ENCODE measurements at regions not wholly inside any gene's neighbourhood (a gene's known extent, or its start where the extent isn't known, plus 50 kb on each side); places are given as distances from the start of the nearest gene placed in this dataset.

- no peak for DNase-seq
These were observed 58.1 kb upstream of the MRPS22 start for GRCh38 chr3:139285691-139286090.

DNA sequence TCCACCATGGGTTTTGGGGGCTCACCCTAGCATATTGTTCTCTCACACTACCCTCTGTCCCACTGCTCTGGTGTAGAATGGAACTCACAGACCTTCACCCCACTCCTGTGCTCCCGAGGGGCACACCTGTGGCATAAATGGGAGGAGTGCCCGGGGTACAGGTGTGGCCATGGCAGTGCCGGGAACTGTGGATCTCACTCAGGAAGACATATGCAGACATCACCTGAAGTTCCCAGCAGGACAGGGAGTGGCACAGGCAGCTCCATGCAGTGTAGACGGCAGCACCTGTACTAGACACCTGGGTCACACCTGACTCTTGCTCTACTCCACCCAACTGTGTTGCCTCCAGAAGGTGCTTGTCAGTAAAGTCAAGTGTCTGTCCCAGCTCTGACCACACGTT is 57.6 kb upstream of the MRPS22 start:
- DNase-seq, result no peak

GRCh38 chr3:139286825-139287224 is 57.0 kb upstream of the MRPS22 start:
- DNase-seq, result no peak

DNA sequence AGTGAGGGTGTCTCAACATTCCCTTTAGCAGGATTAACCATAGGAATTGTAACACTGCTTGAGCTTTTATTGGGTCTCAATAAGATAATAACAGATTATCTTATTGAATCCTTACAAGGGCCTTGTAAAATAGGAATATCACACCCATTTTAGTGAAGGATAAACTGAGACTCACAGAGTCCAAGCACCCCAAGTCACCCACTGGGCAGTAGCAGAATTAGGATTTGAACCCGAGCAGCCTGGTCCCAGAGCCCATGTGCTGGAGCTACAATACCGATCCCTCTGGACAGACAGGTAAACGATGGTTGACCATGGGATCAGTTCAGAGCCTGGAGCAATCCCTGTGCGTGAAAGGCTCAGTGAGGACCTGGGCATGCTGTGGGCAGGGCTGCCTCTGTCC is 56.3 kb upstream of the MRPS22 start:
- DNase-seq, result no peak

- DNase-seq, result no peak
These were observed 55.5 kb upstream of the MRPS22 start for GRCh38 chr3:139288266-139288821.

DNA sequence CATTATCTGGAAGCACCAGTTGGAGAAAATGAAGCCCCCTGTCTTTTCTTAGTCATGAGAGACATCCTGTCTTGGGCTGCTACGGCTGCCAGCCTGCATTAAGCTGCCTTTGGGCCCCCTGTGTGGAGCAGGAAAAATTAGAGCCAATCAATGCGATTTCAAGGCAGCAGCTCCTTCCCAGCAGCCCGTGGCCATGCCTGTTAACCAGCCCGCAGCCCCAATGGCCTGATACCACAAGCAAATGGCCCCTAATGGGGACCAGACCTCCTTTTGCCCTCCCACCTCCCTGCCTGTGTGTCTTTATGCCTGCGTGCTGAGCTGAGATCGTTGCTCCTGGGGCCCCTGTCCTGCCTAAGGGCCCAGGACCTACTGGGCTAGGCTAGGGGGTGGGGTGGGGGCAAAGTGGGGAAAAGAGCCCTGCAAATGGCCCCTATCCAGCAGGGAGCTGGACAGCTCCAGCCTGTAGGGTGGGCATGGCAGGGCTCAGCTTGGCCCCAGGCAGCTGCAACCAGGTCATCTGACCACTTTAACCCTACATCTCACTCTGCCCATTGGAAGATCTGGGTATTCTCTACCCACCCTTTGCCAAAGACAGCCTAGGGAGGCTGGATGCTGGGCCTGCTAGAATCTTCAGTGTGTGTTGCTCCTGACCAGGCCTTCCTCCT is 53.8 kb upstream of the MRPS22 start:
- DNase-seq, result no peak

DNA sequence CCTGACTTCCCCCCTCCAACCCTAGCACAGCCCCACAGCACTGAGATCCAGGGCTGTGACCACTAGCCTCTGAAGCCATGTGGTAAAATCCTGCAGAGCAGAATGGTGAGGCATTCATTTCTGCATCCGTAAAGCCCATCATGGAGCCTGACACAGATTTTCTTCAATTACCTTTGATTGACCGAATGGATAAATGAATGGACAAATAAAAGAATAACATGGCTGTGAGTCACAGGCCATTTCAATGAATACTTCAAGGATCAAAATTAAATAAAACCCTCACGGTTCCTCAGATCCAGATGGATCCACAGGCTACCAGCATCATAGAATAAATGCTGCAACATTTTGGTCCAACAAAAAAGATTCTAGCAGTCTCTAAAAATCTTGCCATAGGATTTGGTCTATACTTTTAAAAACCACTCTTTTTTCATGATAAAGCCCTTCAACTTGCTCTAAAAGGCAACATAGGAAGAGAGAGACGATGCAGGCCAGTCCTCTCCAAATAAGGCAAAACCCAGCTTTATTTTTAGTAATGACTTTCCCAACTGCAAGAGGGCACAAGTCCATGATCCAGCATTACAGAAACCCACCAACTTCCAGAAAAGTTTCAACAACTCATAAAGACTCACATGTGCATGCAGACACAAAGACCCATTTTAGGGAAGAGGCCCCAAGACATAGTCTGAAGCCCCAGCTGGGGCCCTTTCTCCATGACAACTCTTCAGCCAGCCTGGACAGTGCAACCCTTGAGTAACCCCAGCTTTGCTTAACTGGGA is 52.4 kb upstream of the MRPS22 start:
- DNase-seq, result no peak

- no peak for DNase-seq
These were observed 51.6 kb upstream of the MRPS22 start for GRCh38 chr3:139292192-139292591.

DNA sequence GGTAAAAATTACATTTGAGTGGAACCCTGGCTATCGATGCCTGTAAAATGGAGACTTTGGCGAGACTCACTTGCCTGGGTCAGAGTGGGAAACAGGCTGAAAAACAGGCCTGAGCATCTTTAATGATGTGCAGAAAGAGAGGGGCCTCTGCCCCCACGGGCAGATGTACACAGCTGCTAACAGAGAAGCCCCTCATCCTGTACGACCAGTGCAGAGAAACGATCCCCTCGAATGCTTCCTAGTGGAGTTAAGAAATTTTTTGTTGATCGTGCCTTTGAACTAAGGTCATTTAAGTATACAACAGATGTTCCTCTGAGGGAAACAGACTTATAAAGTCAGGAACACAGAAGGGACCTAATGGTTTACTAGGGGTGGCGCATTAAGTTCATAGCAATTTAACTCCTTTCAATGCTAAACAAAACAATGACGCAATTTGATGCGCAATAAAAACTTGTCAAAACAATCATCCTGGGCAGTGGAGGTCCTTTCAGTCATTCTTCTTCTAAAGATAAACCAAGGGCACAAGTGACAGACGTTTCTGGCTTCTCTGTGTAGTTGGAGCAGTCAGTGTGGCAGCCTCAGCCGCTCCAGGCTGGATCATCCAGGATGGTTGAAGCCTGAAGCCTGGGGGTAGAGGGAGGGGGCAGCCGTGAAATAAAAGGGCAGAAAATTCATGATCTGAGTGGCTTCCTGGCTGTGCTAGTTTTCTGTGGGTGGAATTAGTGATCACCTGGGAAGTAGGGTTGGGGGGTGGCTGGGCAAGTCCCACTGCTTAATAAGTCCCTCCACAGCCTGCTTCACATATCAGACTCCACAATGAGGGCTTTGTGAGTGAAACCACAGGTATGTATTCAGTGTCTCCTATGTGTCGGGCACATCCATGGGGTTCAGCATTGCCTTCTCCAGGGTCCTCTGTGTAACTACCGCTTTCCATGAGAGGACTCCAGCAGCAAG is 50.8 kb upstream of the MRPS22 start:
- no peak for DNase-seq

GRCh38 chr3:139293665-139294023 is 50.2 kb upstream of the MRPS22 start:
- DNase-seq, result no peak

All from AML-193 (cell line).